GM12874 (cell line): ENCODE measurements at regions not wholly inside any gene's neighbourhood (a gene's known extent, or its start where the extent isn't known, plus 50 kb on each side); places are given as distances from the start of the nearest gene placed in this dataset.

Source experiments
- TF ChIP-seq, protein P1 (sequence below): IDR thresholded peaks from 2 replicates; pipeline ENCODE4 v1.5.1; 2011; ENCODE audit warnings: low read depth, mild to moderate bottlenecking, control low read depth, low read length, moderate library complexity; ENCODE audit not compliant: insufficient read depth

DNA sequence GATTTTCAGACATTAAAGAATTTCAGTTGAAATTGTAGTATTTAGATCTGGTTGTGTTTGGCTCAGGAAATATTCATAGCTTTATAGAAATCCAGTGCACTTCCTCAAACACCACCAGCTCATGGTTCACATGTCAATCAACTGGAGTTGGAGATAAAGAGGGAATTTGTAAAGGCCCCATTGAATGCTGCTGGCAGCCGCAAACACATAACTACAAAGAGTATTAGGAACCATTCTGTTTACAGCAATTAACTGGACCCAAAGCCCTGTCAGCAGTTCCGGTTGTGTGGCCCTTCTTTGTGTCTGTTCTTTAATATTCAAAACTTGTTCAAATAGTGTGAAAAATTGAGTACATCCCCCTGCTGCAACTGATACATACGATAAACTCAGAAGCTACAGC lies 107.4 kb upstream of the LRRTM4 start:
- TF ChIP-seq, protein P1, sequence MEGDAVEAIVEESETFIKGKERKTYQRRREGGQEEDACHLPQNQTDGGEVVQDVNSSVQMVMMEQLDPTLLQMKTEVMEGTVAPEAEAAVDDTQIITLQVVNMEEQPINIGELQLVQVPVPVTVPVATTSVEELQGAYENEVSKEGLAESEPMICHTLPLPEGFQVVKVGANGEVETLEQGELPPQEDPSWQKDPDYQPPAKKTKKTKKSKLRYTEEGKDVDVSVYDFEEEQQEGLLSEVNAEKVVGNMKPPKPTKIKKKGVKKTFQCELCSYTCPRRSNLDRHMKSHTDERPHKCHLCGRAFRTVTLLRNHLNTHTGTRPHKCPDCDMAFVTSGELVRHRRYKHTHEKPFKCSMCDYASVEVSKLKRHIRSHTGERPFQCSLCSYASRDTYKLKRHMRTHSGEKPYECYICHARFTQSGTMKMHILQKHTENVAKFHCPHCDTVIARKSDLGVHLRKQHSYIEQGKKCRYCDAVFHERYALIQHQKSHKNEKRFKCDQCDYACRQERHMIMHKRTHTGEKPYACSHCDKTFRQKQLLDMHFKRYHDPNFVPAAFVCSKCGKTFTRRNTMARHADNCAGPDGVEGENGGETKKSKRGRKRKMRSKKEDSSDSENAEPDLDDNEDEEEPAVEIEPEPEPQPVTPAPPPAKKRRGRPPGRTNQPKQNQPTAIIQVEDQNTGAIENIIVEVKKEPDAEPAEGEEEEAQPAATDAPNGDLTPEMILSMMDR, result no peak

DNA sequence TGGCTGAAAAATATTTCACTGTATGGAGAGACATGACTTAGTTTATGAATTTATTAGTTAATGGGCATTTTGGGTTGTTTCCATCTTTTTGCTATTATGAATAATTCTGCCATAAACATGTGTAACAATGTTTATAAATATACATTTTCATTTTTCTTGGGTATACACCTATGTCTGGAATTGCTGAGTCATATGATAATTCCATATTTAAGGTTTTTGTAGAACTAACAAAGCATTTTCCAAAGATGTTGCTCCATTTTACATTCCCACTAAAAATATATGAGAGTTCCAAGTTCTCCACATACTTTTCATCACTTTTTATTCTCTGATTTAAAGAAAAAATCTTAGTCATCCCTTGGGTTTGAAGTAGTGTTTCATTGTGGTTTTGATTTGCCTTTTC lies 108.8 kb upstream of the LRRTM4 start:
- TF ChIP-seq, protein P1, result no peak

DNA sequence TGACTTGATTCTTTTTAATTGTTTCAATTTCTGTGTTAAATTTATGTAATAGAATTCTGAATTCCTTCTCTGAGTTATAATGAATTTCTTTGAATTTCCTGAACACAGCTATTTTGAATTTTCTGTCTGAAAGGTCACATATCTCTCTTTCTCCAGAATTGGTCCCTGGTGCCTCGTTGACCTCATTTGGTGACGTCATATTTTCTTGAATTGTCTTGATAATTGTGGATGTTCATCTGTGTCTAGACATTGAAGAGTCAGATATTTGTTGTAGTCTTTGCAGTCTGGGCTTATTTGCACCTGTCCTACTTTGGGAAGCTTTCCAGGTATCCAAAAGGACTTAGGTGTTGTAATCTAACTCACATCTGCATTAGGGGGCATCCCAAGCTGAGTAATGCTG lies 111.4 kb upstream of the LRRTM4 start:
- TF ChIP-seq, protein P1, result no peak

DNA sequence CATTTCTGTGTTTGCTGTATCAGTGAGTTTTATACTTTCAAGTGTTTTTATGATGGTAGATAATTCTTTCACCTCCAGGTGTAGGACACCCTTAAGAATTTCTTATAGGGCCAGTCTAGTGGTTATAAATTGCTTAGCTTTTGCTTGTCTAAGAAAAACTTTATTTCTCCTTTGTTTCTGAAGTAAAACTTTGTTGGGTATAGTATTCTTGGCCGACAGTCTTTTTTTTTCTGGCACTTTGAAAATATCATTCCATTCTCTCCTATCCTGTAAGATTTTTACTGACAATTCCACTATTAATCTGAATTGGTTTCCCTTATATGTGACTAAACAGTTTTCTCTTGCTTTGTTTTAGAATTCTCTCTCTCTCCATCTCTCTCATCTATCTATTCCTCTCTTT lies 118.7 kb upstream of the LRRTM4 start:
- TF ChIP-seq, protein P1, result no peak

DNA sequence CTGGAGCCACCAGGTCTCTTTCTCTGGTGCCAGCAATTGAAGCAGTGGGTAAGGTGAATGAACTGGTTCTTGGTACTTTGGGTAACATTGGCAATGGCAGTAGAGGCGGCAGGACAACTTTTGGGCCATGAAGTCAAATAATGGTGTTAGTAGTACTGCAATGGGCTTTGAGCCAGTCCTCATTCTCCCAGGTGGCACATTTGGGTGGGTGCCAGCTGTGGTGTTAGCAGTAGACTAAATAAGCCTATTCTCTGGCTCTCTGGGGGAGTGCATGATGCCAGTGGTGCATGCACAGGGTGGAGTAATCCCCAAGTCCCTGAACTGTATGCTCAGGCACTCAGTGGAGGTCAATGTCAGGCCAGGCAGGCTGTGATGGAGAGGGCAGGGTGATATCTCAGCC lies 120.2 kb upstream of the LRRTM4 start:
- TF ChIP-seq, protein P1, result no peak

DNA sequence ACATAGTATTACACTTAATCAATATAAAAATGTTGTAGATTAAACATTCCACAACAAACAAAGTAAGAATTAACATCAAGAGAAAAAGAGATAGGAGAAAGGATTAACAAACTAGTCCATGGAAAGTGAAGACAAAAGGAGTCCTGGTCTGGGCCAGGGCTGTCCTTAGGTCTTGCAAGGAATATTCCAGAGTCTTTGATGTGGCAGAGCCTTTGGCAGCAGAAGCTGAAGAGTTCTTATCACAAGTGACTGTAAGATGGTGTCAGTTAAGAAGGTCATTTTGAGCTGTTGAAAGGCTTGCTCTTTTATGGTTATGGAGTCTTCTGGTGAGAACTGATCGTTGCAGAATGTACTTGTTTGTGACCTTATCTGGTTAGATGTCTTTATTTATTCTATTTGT lies 127.7 kb upstream of the LRRTM4 start:
- TF ChIP-seq, protein P1, result no peak

DNA sequence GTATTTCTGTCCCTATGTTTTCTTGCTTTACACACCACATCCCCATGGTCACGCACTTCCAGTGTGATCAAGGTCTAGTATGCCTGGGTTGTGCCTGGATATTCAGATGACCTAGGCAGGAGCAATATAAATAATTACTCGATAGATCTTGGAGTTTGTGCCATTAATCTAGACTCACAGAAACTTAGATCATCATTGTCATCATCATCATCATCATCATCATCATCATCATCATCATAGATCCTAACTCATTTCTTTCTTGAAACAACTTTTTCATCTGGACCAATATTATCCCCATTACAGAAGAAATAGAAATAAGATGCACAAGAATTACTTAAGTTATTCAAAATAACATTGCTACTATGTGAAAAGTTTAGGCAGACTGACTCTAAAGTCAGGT lies 130.3 kb upstream of the LRRTM4 start:
- TF ChIP-seq, protein P1, result no peak

DNA sequence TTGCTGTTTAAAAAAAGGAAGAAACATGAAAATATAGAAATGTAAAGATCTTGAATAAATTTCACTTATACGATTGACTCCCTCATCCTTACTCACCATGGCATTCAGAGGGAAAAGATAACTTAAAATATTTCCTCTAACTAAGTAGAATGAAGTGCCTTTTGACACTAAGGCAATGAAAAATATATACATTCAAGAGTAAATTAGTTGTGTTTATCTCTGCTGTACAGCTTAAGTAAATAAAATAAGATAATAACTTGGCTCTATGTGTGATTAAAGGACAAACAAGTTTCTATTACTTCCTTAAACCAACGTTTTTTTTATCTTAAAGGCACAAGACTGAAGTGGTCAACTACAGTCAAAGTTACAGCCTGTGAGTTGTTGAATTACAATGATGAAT lies 142.3 kb upstream of the LRRTM4 start:
- TF ChIP-seq, protein P1, result no peak
